Pancreas (tissue), 10 donors: ENCODE measurements at regions not wholly inside any gene's neighbourhood (a gene's known extent, or its start where the extent isn't known, plus 50 kb on each side); places are given as distances from the start of the nearest gene placed in this dataset.

Source experiments
- ATAC-seq, 4 donors: fragments of 200-7000 bp; cut with Tn5 transposase; one replicate each; pipeline versions ENCODE4 v1.8.0 to v1.9.1; 2020; ENCODE audit warnings: mild to moderate bottlenecking in 4 of 4, moderate library complexity in 4 of 4
- DNase-seq, 6 donors: peaks; one replicate each; pipeline ENCODE4 v3.0.0-alpha.2; 2020
- FAIRE-seq: peaks from 2 replicates; lab custom pipeline; 2012; peaks lifted over from hg19 to GRCh38; lab: Jason Lieb, UNC
- H3K27ac ChIP-seq, 4 donors: fragments of 200-600 bp; sonication (generic); 1 replicate in 3 of 4; 2 replicates in 1 of 4; pipeline versions ENCODE4 v1.5.0 to v1.8.0; 2020
- H3K27me3 ChIP-seq, 4 donors: fragments of 200-600 bp; one replicate each; pipeline ENCODE4 v1.8.0; 2021
- H3K36me3 ChIP-seq, 3 donors: fragments of 200-600 bp; sonication (generic) in 1 of 3; one replicate each; pipeline versions ENCODE4 v1.5.0 to v1.8.0; 2020 to 2021
- H3K4me1 ChIP-seq, 3 donors: fragments of 200-600 bp; one replicate each; pipeline ENCODE4 v1.8.0; 2021
- H3K4me3 ChIP-seq, 4 donors: fragments of 200-600 bp; sonication (generic) in 2 of 4; one replicate each; pipeline versions ENCODE4 v1.5.0 to v1.8.0; 2020 to 2021
- H3K9me3 ChIP-seq, 4 donors: fragments of 200-600 bp; one replicate each; pipeline ENCODE4 v1.8.0; 2021
- CTCF ChIP-seq, 4 donors: fragments of 200-600 bp; sonication (generic) in 3 of 4; IDR thresholded peaks; one replicate each; pipeline versions ENCODE4 v1.5.0 to v1.8.0; 2021; ENCODE audit warnings: antibody characterized with exemption in 4 of 4
- WGBS, 2 donors: extraction: QIAGEN DNeasy Blood & Tissue Kit; methylation state at CpG; one replicate each; pipeline ENCODE4 v1.1.7; 2013; 5-methylcytosine and 5-hydroxymethylcytosine counted together
- intact Hi-C, 3 donors: fragments of 100-400 bp; cut with DNase I; formaldehyde crosslinking; loops; one replicate each; pipeline versions ENCODE4 v1.11.1 to v1.14.2; 2022
- donor health status: healthy with polysubstance abuse.
- donor health status: DM: no; HTN: no; CAD: no; lungs with moderate emphysema.
- donor health status: DM: no; HTN: no; CAD: no.
- donor health status: control.
- donor health status: control.
- donor health status: Bipolar disorder and iron deficiency.
- donor health status: DM: yes; HTN: yes; CAD: no.
- donor health status: DM: no; HTN: no; CAD: no.
- donor health status: DM: no; HTN: no; CAD: no.
- donor health status: DM: yes; HTN: yes; CAD: no.

- WGBS, 2 donors = 52 to 70% methylated on average over 2 of the region's 2 CpGs
- H3K9me3 ChIP-seq = no peaks in the 10 kb centered on the region
- H3K36me3 ChIP-seq = no peaks in the 10 kb centered on the region
- intact Hi-C loops = no loop called here
- no peak for TF ChIP-seq CTCF (IDR thresholded peaks at IDR 0.05)
- no peak overlapping the region for H3K27ac ChIP-seq
- ATAC-seq (no peak), DNase-seq (no peak), FAIRE-seq (no peak)
- no peak overlapping the region for H3K4me3 ChIP-seq
- H3K4me1 ChIP-seq = no peaks in the 10 kb centered on the region
- H3K27me3 ChIP-seq = no peaks in the 10 kb centered on the region
Observed at GRCh38 chr10:128506423-128506822, 380.2 kb upstream of the MKI67 start.

GRCh38 chr10:128507066-128507465, 380.8 kb upstream of the MKI67 start:
- H3K4me3 ChIP-seq = no peak overlapping the region
- no peak overlapping the region for H3K27ac ChIP-seq
- no peak for FAIRE-seq
- DNase-seq = no peak
- no peaks in the 10 kb centered on the region for H3K27me3 ChIP-seq
- ATAC-seq = no peak
- 28 to 29% methylated on average over 2 of the region's 2 CpGs for WGBS, 2 donors
- no peak for TF ChIP-seq CTCF (IDR thresholded peaks at IDR 0.05)
- H3K36me3 ChIP-seq = no peaks in the 10 kb centered on the region
- H3K9me3 ChIP-seq = no peaks in the 10 kb centered on the region
- intact Hi-C loops = no loop called here
- H3K4me1 ChIP-seq = no peaks in the 10 kb centered on the region

DNA sequence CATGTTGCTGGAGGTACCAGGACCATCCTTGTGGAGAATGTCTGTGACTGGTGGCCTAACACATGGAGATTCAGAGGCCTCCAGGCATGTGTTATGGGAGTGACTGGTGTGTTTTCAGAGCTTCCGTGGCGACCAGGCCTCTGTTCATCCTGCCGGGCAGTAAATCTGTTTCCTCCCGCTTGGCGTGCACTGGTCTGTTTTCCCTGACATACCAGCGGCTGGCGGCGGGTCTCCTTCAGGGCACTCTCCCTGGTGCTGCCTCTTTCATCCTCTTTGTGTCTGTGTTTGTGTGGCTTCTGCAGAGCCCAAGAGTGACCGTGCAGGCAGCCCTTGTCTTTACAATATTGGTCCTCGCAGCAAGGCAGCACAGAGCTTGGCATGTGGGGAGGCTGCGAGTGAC, 385.1 kb upstream of the MKI67 start:
- H3K4me3 ChIP-seq = no peak overlapping the region
- WGBS, 2 donors = 66 to 68% methylated on average over 11 of the region's 11 CpGs
- no peak overlapping the region for H3K27ac ChIP-seq
- TF ChIP-seq CTCF (IDR thresholded peaks at IDR 0.05) = no peak
- no peaks in the 10 kb centered on the region for H3K36me3 ChIP-seq
- intact Hi-C loops = no loop called here
- H3K4me1 ChIP-seq = no peaks in the 10 kb centered on the region
- ATAC-seq = no peak
- no peak for DNase-seq
- H3K27me3 ChIP-seq = no peaks in the 10 kb centered on the region
- H3K9me3 ChIP-seq = no peaks in the 10 kb centered on the region
- FAIRE-seq = no peak

- H3K4me1 ChIP-seq = no peaks in the 10 kb centered on the region
- intact Hi-C loops = no loop called here
Observed at GRCh38 chr10:128512767-128513166, 386.5 kb upstream of the MKI67 start.

GRCh38 chr10:128514536-128514935, 388.3 kb upstream of the MKI67 start:
- TF ChIP-seq CTCF (IDR thresholded peaks at IDR 0.05) = no peak
- DNase-seq (no peak), FAIRE-seq (no peak), ATAC-seq (no peak)
- 55% methylated on average over 6 of the region's 6 CpGs for WGBS, 2 donors
- Histone ChIP-seq H3K9me3 (no peaks in the 10 kb centered on the region), H3K4me3 (no peak overlapping the region), H3K36me3 (no peaks in the 10 kb centered on the region), H3K27ac (no peak overlapping the region), H3K4me1 (no peaks in the 10 kb centered on the region), H3K27me3 (no peaks in the 10 kb centered on the region)
- intact Hi-C loops = no loop called here

More at GRCh38 chr10:128512767-128513166, 386.5 kb upstream of the MKI67 start:
- no peak overlapping the region for H3K4me3 ChIP-seq
- no peak for DNase-seq
- no peaks in the 10 kb centered on the region for H3K27me3 ChIP-seq
- no peak for ATAC-seq
- no peaks in the 10 kb centered on the region for H3K9me3 ChIP-seq
- H3K27ac ChIP-seq = no peak overlapping the region
- 82 to 86% methylated on average over 7 of the region's 7 CpGs for WGBS, 2 donors
- no peak for TF ChIP-seq CTCF (IDR thresholded peaks at IDR 0.05)
- no peak for FAIRE-seq
- H3K36me3 ChIP-seq = no peaks in the 10 kb centered on the region
